ENCODE measurements at regions not wholly inside any gene's neighbourhood (a gene's known extent, or its start where the extent isn't known, plus 50 kb on each side); places are given as distances from the start of the nearest gene placed in this dataset.

GRCh38 chrX:39974270-39974669 lies 123.5 kb downstream of the BCOR start:
- no peaks in the 10 kb centered on the region for H3K9me2 ChIP-seq (replicated peaks; ENCODE audit: low read length)
- peaks cover 19% of the 10 kb centered on the region for H3K4me1 ChIP-seq (ENCODE audit: insufficient read depth, low read length)
- intact Hi-C loops (cut with micrococcal nuclease) = no loop called here
- no peaks in the 10 kb centered on the region for H3K36me3 ChIP-seq (ENCODE audit: low read depth, low read length)
- BruUV-seq (replicated peaks) = no TSS peak
- no peaks in the 10 kb centered on the region for H4K20me1 ChIP-seq (ENCODE audit: low read length)
- H3K27me3 ChIP-seq (ENCODE audit: low read length) = no peaks in the 10 kb centered on the region
- H3K4me2 ChIP-seq (ENCODE audit: low read length) = no peak overlapping the region
- H3K9me3 ChIP-seq (ENCODE audit: low read length) = no peaks in the 10 kb centered on the region
- CTCF ChIA-PET = no interaction called here
- no peaks in the 10 kb centered on the region for H3F3A ChIP-seq (ENCODE audit: low read length, unreplicated experiment)
- TF ChIP-seq EZH2phosphoT487 (IDR thresholded peaks at IDR 0.05; ENCODE audit: borderline replicate concordance, low read length) (no peak), EZH2 (IDR thresholded peaks at IDR 0.05; ENCODE audit: low read length, unreplicated experiment) (no peak), CTCF (conservative IDR thresholded peaks at IDR 0.05; ENCODE audit: low read depth, low read length) (no peak)
- ATAC-seq = no peak
- no peak overlapping the region for H3K9ac ChIP-seq (ENCODE audit: low read length)
- no peak overlapping the region for H3K27ac ChIP-seq (ENCODE audit: low read length)
- H2AFZ ChIP-seq (ENCODE audit: low read length) = no peak overlapping the region
- POLR2A ChIA-PET (ENCODE audit: unreplicated experiment) = no interaction called here
- DNase-seq = no peak
- no peaks in the 10 kb centered on the region for H3K79me2 ChIP-seq (ENCODE audit: low read length)
- H3K4me3 ChIP-seq (ENCODE audit: low read length) = no peak overlapping the region

GRCh38 chrX:39975101-39975925 lies 122.4 kb downstream of the BCOR start:
- H3K4me3 ChIP-seq (ENCODE audit: low read length) = no peak overlapping the region
- no peaks in the 10 kb centered on the region for H3K36me3 ChIP-seq (ENCODE audit: low read depth, low read length)
- CTCF ChIA-PET = no interaction called here
- H3K9me2 ChIP-seq (replicated peaks; ENCODE audit: low read length) = no peaks in the 10 kb centered on the region
- intact Hi-C loops (cut with micrococcal nuclease) = no loop called here
- no peaks in the 10 kb centered on the region for H3K79me2 ChIP-seq (ENCODE audit: low read length)
- H3F3A ChIP-seq (ENCODE audit: low read length, unreplicated experiment) = no peaks in the 10 kb centered on the region
- H3K27me3 ChIP-seq (ENCODE audit: low read length) = no peaks in the 10 kb centered on the region
- no peak for TF ChIP-seq CTCF (conservative IDR thresholded peaks at IDR 0.05; ENCODE audit: low read depth, low read length)
- no peak for TF ChIP-seq EZH2phosphoT487 (IDR thresholded peaks at IDR 0.05; ENCODE audit: borderline replicate concordance, low read length)
- TF ChIP-seq EZH2 (IDR thresholded peaks at IDR 0.05; ENCODE audit: low read length, unreplicated experiment) = no peak
- BruUV-seq (replicated peaks) = no TSS peak
- H3K27ac ChIP-seq (ENCODE audit: low read length) = no peak overlapping the region
- no peak overlapping the region for H3K9ac ChIP-seq (ENCODE audit: low read length)
- POLR2A ChIA-PET (ENCODE audit: unreplicated experiment) = no interaction called here
- peak; percentile 80 for ATAC-seq
- no peaks in the 10 kb centered on the region for H3K9me3 ChIP-seq (ENCODE audit: low read length)
- H4K20me1 ChIP-seq (ENCODE audit: low read length) = no peaks in the 10 kb centered on the region
- peaks cover 19% of the 10 kb centered on the region for H3K4me1 ChIP-seq (ENCODE audit: insufficient read depth, low read length)
- H3K4me2 ChIP-seq (ENCODE audit: low read length) = peak overlapping the region; percentile 33; the same call in 1 of the 2 replicates
- H2AFZ ChIP-seq (ENCODE audit: low read length) = no peak overlapping the region
- peak; percentile 91 for DNase-seq

GRCh38 chrX:39981946-39982345 lies 115.8 kb downstream of the BCOR start:
- TF ChIP-seq CTCF (conservative IDR thresholded peaks at IDR 0.05; ENCODE audit: low read depth, low read length) (no peak), EZH2 (IDR thresholded peaks at IDR 0.05; ENCODE audit: low read length, unreplicated experiment) (no peak), EZH2phosphoT487 (IDR thresholded peaks at IDR 0.05; ENCODE audit: borderline replicate concordance, low read length) (no peak)
- no peak for ATAC-seq

More at GRCh38 chrX:39981946-39982345, 115.8 kb downstream of the BCOR start:
- no peaks in the 10 kb centered on the region for H3K27me3 ChIP-seq (ENCODE audit: low read length)
- ChIA-PET CTCF (no interaction called here), POLR2A (ENCODE audit: unreplicated experiment) (no interaction called here)
- intact Hi-C loops (cut with micrococcal nuclease) = no loop called here
- H3F3A ChIP-seq (ENCODE audit: low read length, unreplicated experiment) = no peaks in the 10 kb centered on the region
- H3K4me1 ChIP-seq (ENCODE audit: insufficient read depth, low read length) = no peaks in the 10 kb centered on the region
- H3K4me3 ChIP-seq (ENCODE audit: low read length) = no peak overlapping the region
- DNase-seq = no peak
- H4K20me1 ChIP-seq (ENCODE audit: low read length) = no peaks in the 10 kb centered on the region
- no peak overlapping the region for H3K9ac ChIP-seq (ENCODE audit: low read length)
- H2AFZ ChIP-seq (ENCODE audit: low read length) = no peak overlapping the region
- no TSS peak for BruUV-seq (replicated peaks)
- H3K79me2 ChIP-seq (ENCODE audit: low read length) = no peaks in the 10 kb centered on the region
- no peak overlapping the region for H3K27ac ChIP-seq (ENCODE audit: low read length)
- no peaks in the 10 kb centered on the region for H3K9me2 ChIP-seq (replicated peaks; ENCODE audit: low read length)
- H3K9me3 ChIP-seq (ENCODE audit: low read length) = no peaks in the 10 kb centered on the region
- no peaks in the 10 kb centered on the region for H3K36me3 ChIP-seq (ENCODE audit: low read depth, low read length)
- no peak overlapping the region for H3K4me2 ChIP-seq (ENCODE audit: low read length)
